ENCODE measurements at regions not wholly inside any gene's neighbourhood (a gene's known extent, or its start where the extent isn't known, plus 50 kb on each side); places are given as distances from the start of the nearest gene placed in this dataset.

- TF ChIP-seq POLR2A (IDR thresholded peaks at IDR 0.05) (no peak), CTCF (IDR thresholded peaks at IDR 0.05) (no peak)
These were observed 91.8 kb upstream of the ACO1 start for GRCh38 chr9:32292611-32293010.

Measured in right lobe of liver (tissue), 4 donors.